ENCODE measurements at regions not wholly inside any gene's neighbourhood (a gene's known extent, or its start where the extent isn't known, plus 50 kb on each side); places are given as distances from the start of the nearest gene placed in this dataset.

DNA sequence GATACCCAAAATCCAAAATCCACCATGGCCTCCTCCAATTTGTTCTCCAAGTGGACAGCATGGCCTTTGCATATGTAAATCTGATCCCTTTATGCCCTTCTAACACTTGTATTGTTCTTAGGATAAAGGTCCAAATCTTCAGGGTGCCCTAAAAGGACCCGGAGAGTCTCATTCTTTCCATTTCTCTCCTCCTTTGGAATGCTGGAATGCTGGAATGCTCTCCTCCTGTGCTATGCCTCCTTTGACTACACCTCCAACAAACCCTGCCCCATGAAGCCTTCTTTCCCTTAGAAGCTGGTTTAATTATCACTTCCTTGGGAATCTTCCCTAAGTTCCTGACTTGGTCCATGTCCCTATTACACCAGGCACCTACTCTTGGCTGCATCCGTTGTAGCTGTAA is 484.8 kb upstream of the RUNX1 start:
- DNase-seq, result no peak
- Histone ChIP-seq H3K4me2 (replicated peaks; ENCODE audit: extremely low read depth, low read length, poor library complexity, severe bottlenecking) (no peak overlapping the region), H3K79me2 (ENCODE audit: insufficient read depth, low read length) (no peaks in the 10 kb centered on the region), H3K36me3 (replicated peaks in 1 of 2; ENCODE audit: control insufficient read depth in 1 of 2, insufficient read depth in 2 of 2, low read length in 2 of 2) (no peaks in the 10 kb centered on the region), H3K9me3 (replicated peaks in 1 of 2; ENCODE audit: control insufficient read depth in 1 of 2, insufficient read depth in 1 of 2, low read length in 2 of 2) (peaks cover 3 to 16% of the 10 kb centered on the region in 2 donors), H3K4me1 (ENCODE audit: control insufficient read depth in 1 of 2, insufficient read depth in 2 of 2, low read length in 2 of 2) (peaks cover 23 to 26% of the 10 kb centered on the region in 2 donors), H4K20me1 (ENCODE audit: insufficient read depth, low read length) (no peaks in the 10 kb centered on the region), H3K27ac (ENCODE audit: low read depth in 1 of 2, low read length in 2 of 2) (no peak overlapping the region), H3K27me3 (ENCODE audit: control insufficient read depth in 2 of 2, insufficient read depth in 2 of 2, low read length in 2 of 2) (no peaks in the 10 kb centered on the region), H2AFZ (ENCODE audit: insufficient read depth, low read depth, low read length, poor library complexity, severe bottlenecking) (no peak overlapping the region), H3K9ac (ENCODE audit: insufficient read depth, low read length, poor library complexity, severe bottlenecking) (no peak overlapping the region), H3K4me3 (replicated peaks in 1 of 3; ENCODE audit: low read depth in 2 of 3, low read length in 3 of 3) (no peak overlapping the region)
- intact Hi-C loops (cut with micrococcal nuclease), result no loop called here
- no peak overlapping the region for H3K4me3 Mint-ChIP-seq
- TF ChIP-seq, protein P1, sequence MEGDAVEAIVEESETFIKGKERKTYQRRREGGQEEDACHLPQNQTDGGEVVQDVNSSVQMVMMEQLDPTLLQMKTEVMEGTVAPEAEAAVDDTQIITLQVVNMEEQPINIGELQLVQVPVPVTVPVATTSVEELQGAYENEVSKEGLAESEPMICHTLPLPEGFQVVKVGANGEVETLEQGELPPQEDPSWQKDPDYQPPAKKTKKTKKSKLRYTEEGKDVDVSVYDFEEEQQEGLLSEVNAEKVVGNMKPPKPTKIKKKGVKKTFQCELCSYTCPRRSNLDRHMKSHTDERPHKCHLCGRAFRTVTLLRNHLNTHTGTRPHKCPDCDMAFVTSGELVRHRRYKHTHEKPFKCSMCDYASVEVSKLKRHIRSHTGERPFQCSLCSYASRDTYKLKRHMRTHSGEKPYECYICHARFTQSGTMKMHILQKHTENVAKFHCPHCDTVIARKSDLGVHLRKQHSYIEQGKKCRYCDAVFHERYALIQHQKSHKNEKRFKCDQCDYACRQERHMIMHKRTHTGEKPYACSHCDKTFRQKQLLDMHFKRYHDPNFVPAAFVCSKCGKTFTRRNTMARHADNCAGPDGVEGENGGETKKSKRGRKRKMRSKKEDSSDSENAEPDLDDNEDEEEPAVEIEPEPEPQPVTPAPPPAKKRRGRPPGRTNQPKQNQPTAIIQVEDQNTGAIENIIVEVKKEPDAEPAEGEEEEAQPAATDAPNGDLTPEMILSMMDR (IDR thresholded peaks at IDR 0.05), result no peak
- H3K4me1 Mint-ChIP-seq, result peaks cover 24% of the 10 kb centered on the region
- peaks cover 0 to 1% (median 0%) of the 10 kb centered on the region in 3 donors for H3K27me3 Mint-ChIP-seq (ENCODE audit: low read depth in 3 of 3)
- H3K27ac Mint-ChIP-seq, result peak overlapping the region in 1 of 7 donors; percentile 17
- no CpG with 5 or more reads among the region's 2 CpGs for WGBS (ENCODE audit: insufficient coverage)
- peaks cover 0 to 3% of the 10 kb centered on the region in 2 donors for H3K36me3 Mint-ChIP-seq
- H3K9me3 Mint-ChIP-seq, result peaks cover 13 to 21% (median 18%) of the 10 kb centered on the region in 7 donors

DNA sequence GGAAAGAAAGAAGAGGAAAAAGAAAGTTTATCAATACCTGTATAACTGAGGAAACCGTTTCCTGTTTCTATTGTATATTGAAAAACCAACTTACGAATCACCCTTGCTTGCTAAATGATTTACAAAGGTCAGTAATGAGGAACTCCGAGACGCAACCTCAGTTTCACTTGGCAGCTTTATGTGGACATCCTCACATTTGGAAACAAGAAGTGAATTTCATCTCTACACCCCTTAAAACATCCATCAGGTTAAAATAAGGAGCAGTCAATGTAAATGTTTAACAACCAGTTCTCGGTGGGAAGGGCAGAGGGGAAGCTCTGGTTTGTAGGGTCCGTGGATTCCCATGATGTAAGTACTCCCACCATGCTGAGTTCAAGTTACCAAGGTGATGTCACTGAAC is 481.7 kb upstream of the RUNX1 start:
- H3K36me3 ChIP-seq (replicated peaks in 1 of 2; ENCODE audit: control insufficient read depth in 1 of 2, insufficient read depth in 2 of 2, low read length in 2 of 2), result no peaks in the 10 kb centered on the region
- no peaks in the 10 kb centered on the region for H3K79me2 ChIP-seq (ENCODE audit: insufficient read depth, low read length)
- H2AFZ ChIP-seq (ENCODE audit: insufficient read depth, low read depth, low read length, poor library complexity, severe bottlenecking), result no peak overlapping the region
- H4K20me1 ChIP-seq (ENCODE audit: insufficient read depth, low read length), result no peaks in the 10 kb centered on the region
- WGBS (ENCODE audit: insufficient coverage), result 12% methylated on average over 5 of the region's 6 CpGs
- no peaks in the 10 kb centered on the region for H3K27me3 ChIP-seq (ENCODE audit: control insufficient read depth in 2 of 2, insufficient read depth in 2 of 2, low read length in 2 of 2)
- intact Hi-C loops (cut with micrococcal nuclease), result no loop called here
- H3K27ac ChIP-seq (ENCODE audit: low read depth in 1 of 2, low read length in 2 of 2), result peak overlapping the region in 1 of 2 donors; percentile 89
- no peak overlapping the region for H3K9ac ChIP-seq (ENCODE audit: insufficient read depth, low read length, poor library complexity, severe bottlenecking)
- peaks cover 0 to 3% of the 10 kb centered on the region in 2 donors for H3K36me3 Mint-ChIP-seq
- H3K27ac Mint-ChIP-seq, result peak overlapping the region; percentile 84 to 90 (median 88)
- peak overlapping the region in 1 of 3 experiments; percentile 39 for H3K4me3 ChIP-seq (replicated peaks in 1 of 3; ENCODE audit: low read depth in 2 of 3, low read length in 3 of 3)
- peaks cover 42% of the 10 kb centered on the region for H3K4me1 Mint-ChIP-seq
- H3K9me3 Mint-ChIP-seq, result peaks cover 5 to 11% (median 8%) of the 10 kb centered on the region in 7 donors
- peaks cover 0 to 1% (median 0%) of the 10 kb centered on the region in 3 donors for H3K27me3 Mint-ChIP-seq (ENCODE audit: low read depth in 3 of 3)
- TF ChIP-seq, protein P1 (IDR thresholded peaks at IDR 0.05), result no peak
- peak overlapping the region; percentile 7 for H3K4me2 ChIP-seq (replicated peaks; ENCODE audit: extremely low read depth, low read length, poor library complexity, severe bottlenecking)
- H3K4me1 ChIP-seq (ENCODE audit: control insufficient read depth in 1 of 2, insufficient read depth in 2 of 2, low read length in 2 of 2), result peaks cover 41 to 49% of the 10 kb centered on the region in 2 donors
- H3K4me3 Mint-ChIP-seq, result peak overlapping the region in 1 of 2 donors; percentile 55
- DNase-seq, result peak; percentile 60 to 83 (median 77)
- peaks cover 0 to 9% of the 10 kb centered on the region in 2 donors for H3K9me3 ChIP-seq (replicated peaks in 1 of 2; ENCODE audit: control insufficient read depth in 1 of 2, insufficient read depth in 1 of 2, low read length in 2 of 2)

All from CD14-positive monocyte (primary cell).